GM12878 (cell line): ENCODE measurements at regions not wholly inside any gene's neighbourhood (a gene's known extent, or its start where the extent isn't known, plus 50 kb on each side); places are given as distances from the start of the nearest gene placed in this dataset.
A peak's percentile ranks its signal among the peaks of the same experiment; 100 is the strongest.

Experiments
- ATAC-seq: fragments of 200-7000 bp; cut with Tn5 transposase; 3 replicates; pipeline ENCODE4 v1.9.1; 2020; ENCODE audit warnings: mild to moderate bottlenecking, moderate library complexity
- BruUV-seq: library from RNA; stranded (reverse); fragments of 400-500 nt; replicated peaks from 2 replicates; lab custom pipeline; 2021; lab: Mats Ljungman, UMichigan
- CTCF ChIA-PET: fragments of 300-600 bp; sonication (Branson Sonifier 250); formaldehyde crosslinking; extraction: SDS; loops from one replicate; lab custom pipeline; 2021; ENCODE audit warnings: inconsistent platforms; lab: Yijun Ruan, JAX
- POLR2A ChIA-PET: fragments of 350-600 bp; formaldehyde crosslinking; extraction: SDS; loops from one replicate; lab custom pipeline; 2021; ENCODE audit warnings: inconsistent platforms; lab: Charles Lee
- RAD21 ChIA-PET: fragments of 300-600 bp; sonication (Branson Sonifier 250); formaldehyde crosslinking; loops from one replicate; lab custom pipeline; 2023; ENCODE audit warnings: antibody characterized with exemption; ENCODE audit not compliant: unreplicated experiment; lab: Charles Lee
- SMC1A ChIA-PET: fragments of 300-600 bp; sonication (Branson Sonifier 250); formaldehyde crosslinking; loops from one replicate; lab custom pipeline; 2023; ENCODE audit not compliant: unreplicated experiment, uncharacterized antibody; lab: Charles Lee
- DNase-seq: peaks from one replicate; pipeline ENCODE4 v3.0.0-alpha.2; 2011; ENCODE audit warnings: low read depth, low spot score
- FAIRE-seq: peaks from 3 replicates; lab custom pipeline; 2011; peaks lifted over from hg19 to GRCh38; lab: Jason Lieb, UNC
- H2AFZ ChIP-seq: 2 replicates; pipeline ENCODE4 v1.6.0; 2011; ENCODE audit warnings: low read depth, low read length, control low read depth; ENCODE audit not compliant: control insufficient read depth
- H3K27ac ChIP-seq: 2 replicates; pipeline ENCODE4 v1.5.1; 2011; ENCODE audit warnings: control low read depth; ENCODE audit not compliant: control insufficient read depth, insufficient read depth
- H3K27me3 ChIP-seq, 2 experiments: replicated peaks in 1 of 2; 2 replicates each; pipeline versions ENCODE4 v1.6.0 to v1.6.1; 2011; ENCODE audit warnings: low read length in 1 of 2; ENCODE audit not compliant: control insufficient read depth in 2 of 2, insufficient read depth in 2 of 2
- H3K36me3 ChIP-seq, 2 experiments: 2 replicates each; pipeline ENCODE4 v1.5.1; 2011; ENCODE audit warnings: low read length in 1 of 2; ENCODE audit not compliant: control insufficient read depth in 2 of 2, insufficient read depth in 2 of 2
- H3K4me1 ChIP-seq: 2 replicates; pipeline ENCODE4 v1.6.1; 2011; ENCODE audit warnings: mild to moderate bottlenecking, low read length, moderate library complexity, mixed read lengths; ENCODE audit not compliant: control insufficient read depth, insufficient read depth
- H3K4me2 ChIP-seq: 2 replicates; pipeline ENCODE4 v1.6.0; 2011; ENCODE audit warnings: control low read depth; ENCODE audit not compliant: control insufficient read depth, insufficient read depth
- H3K4me3 ChIP-seq: fragments of 200-600 bp; sonication (generic); 2 replicates; pipeline ENCODE4 v1.5.1; 2016
- H3K79me2 ChIP-seq: 2 replicates; pipeline ENCODE4 v1.6.0; 2011; ENCODE audit warnings: low read length; ENCODE audit not compliant: control insufficient read depth, insufficient read depth
- H3K9ac ChIP-seq: 2 replicates; pipeline ENCODE4 v1.8.0; 2011; ENCODE audit warnings: low read length, control low read depth, mixed read lengths; ENCODE audit not compliant: control insufficient read depth, insufficient read depth
- H3K9me3 ChIP-seq: replicated peaks from 3 replicates; pipeline ENCODE4 v1.5.1; 2011; ENCODE audit warnings: mild to moderate bottlenecking, low read length; ENCODE audit not compliant: control insufficient read depth, insufficient read depth
- H4K20me1 ChIP-seq: 2 replicates; pipeline ENCODE4 v1.6.0; 2011; ENCODE audit not compliant: control insufficient read depth, insufficient read depth
- CBFB ChIP-seq: IDR thresholded peaks from 2 replicates; pipeline ENCODE4 v1.6.1; 2016; ENCODE audit warnings: antibody characterized with exemption, low read depth
- E4F1 ChIP-seq: fragments of 450-650 bp; IDR thresholded peaks from 2 replicates; pipeline ENCODE4 v1.6.1; 2018; ENCODE audit warnings: borderline replicate concordance, mild to moderate bottlenecking; ENCODE audit not compliant: partially characterized antibody
- HCFC1 ChIP-seq: fragments of 150-350 bp; IDR thresholded peaks from 2 replicates; pipeline ENCODE4 v1.6.1; 2014; ENCODE audit warnings: low read length
- JUND ChIP-seq: IDR thresholded peaks from 2 replicates; pipeline ENCODE4 v1.6.1; 2012; ENCODE audit warnings: low read depth, mild to moderate bottlenecking, low read length, improper control_type of control experiment, moderate library complexity
- LARP7 ChIP-seq: fragments of 450-650 bp; IDR thresholded peaks from 2 replicates; pipeline ENCODE4 v1.6.1; 2017; ENCODE audit warnings: mild to moderate bottlenecking
- POLR2AphosphoS2 ChIP-seq: IDR thresholded peaks from 2 replicates; pipeline ENCODE4 v1.6.1; 2011; ENCODE audit warnings: low read depth, mild to moderate bottlenecking, low read length, improper control_type of control experiment, moderate library complexity
- SMAD5 ChIP-seq: IDR thresholded peaks from 2 replicates; pipeline ENCODE4 v1.6.1; 2016; ENCODE audit warnings: antibody characterized with exemption, low read depth
- SMARCA5 ChIP-seq: fragments of 450-650 bp; IDR thresholded peaks from 2 replicates; pipeline ENCODE4 v1.6.1; 2017; ENCODE audit warnings: mild to moderate bottlenecking
- SPI1 ChIP-seq: IDR thresholded peaks from 2 replicates; pipeline ENCODE4 v1.6.1; 2011; ENCODE audit warnings: low read depth, mild to moderate bottlenecking, low read length, moderate library complexity, borderline replicate concordance; ENCODE audit not compliant: insufficient read depth
- SREBF2 ChIP-seq: IDR thresholded peaks from 2 replicates; pipeline ENCODE4 v1.6.1; 2012; ENCODE audit warnings: mild to moderate bottlenecking, low read length
- TARDBP ChIP-seq: IDR thresholded peaks from 2 replicates; pipeline ENCODE4 v1.6.1; 2016; ENCODE audit warnings: borderline replicate concordance
- ZNF274 ChIP-seq: IDR thresholded peaks from one replicate; pipeline ENCODE4 v1.8.0; 2011; ENCODE audit not compliant: insufficient read length, insufficient read depth
- WGBS: methylation state at CpG from one replicate; pipeline ENCODE4 v1.1.6; 2016; ENCODE audit warnings: low lambda C conversion rate; ENCODE audit not compliant: insufficient replicate concordance, insufficient coverage; ENCODE audit errors: missing lambda C conversion rate; 5-methylcytosine and 5-hydroxymethylcytosine counted together
- in situ Hi-C: fragments of 300-500 bp; cut with MboI; formaldehyde crosslinking; loops from 9 replicates; pipeline ENCODE4 v1.14.3; 2018; ENCODE audit warnings: mixed read lengths
- intact Hi-C: fragments of 100-400 bp; cut with micrococcal nuclease; formaldehyde crosslinking; loops from one replicate; pipeline ENCODE4 v1.14.2; 2022; ENCODE audit not compliant: unreplicated experiment
- TF ChIP-seq, protein P1 (sequence below): fragments of 450-650 bp; IDR thresholded peaks from 2 replicates; pipeline ENCODE4 v1.6.1; 2016; ENCODE audit warnings: mild to moderate bottlenecking

DNA sequence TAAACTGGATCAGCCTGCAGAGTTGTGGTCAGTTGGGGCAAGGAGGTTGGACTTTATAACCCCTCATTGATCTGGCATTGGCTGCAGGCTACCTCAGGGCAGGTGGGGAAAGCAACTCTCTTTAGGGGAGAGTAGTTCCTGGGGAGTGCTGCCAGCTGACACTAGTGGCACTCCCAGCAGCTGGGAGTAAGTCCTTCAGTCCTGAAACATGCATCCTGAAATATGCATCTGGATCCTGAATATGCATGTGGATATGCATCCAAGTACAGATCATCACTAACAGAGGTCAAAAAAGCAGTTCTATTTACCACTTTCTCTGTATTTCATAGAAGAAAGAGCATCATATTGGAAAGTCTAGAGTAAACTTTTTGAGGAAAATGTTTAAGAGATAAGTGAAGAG lies 350.8 kb downstream of the EPM2A start (continued):
- TF ChIP-seq JUND (no peak), POLR2AphosphoS2 (no peak), ZNF274 (no peak), TARDBP (no peak), SREBF2 (no peak), LARP7 (no peak), HCFC1 (no peak)

- ChIA-PET SMC1A (interaction anchor here (1.9 kb wide), 1 partner anchor 10 kb away, joined by 4 read pairs; no protein-coding TSS in a partner anchor), CTCF (interaction anchor here (1.3 kb wide), 1 partner anchor 237 kb away, joined by 5 read pairs; no protein-coding TSS in a partner anchor), RAD21 (no interaction called here), POLR2A (no interaction called here)
- no peaks in the 10 kb centered on the region for H3K36me3 ChIP-seq
- FAIRE-seq, result no peak
- no peaks in the 10 kb centered on the region for H4K20me1 ChIP-seq
- 43% methylated on average over 1 of the region's 1 CpG for WGBS
- H3K27me3 ChIP-seq, result no peaks in the 10 kb centered on the region
- H3K4me2 ChIP-seq, result no peak overlapping the region
- H3K9ac ChIP-seq, result no peak overlapping the region
- no peak overlapping the region for H3K27ac ChIP-seq
- H3K4me3 ChIP-seq, result no peak overlapping the region
- H3K79me2 ChIP-seq, result no peaks in the 10 kb centered on the region
- no TSS peak for BruUV-seq
- peak; percentile 35; the same call in 1 of the 3 replicates for ATAC-seq
- DNase-seq, result no peak
- no peaks in the 10 kb centered on the region for H3K4me1 ChIP-seq
- in situ Hi-C loops (no loop called here), intact Hi-C loops (no loop called here)
- no peaks in the 10 kb centered on the region for H3K9me3 ChIP-seq
- TF ChIP-seq LARP7 (no peak), CBFB (no peak), SMARCA5 (no peak), E4F1 (no peak), SPI1 (peak; percentile 53; the same call in 1 of the 2 replicates), SMAD5 (no peak)
- TF ChIP-seq, protein P1, sequence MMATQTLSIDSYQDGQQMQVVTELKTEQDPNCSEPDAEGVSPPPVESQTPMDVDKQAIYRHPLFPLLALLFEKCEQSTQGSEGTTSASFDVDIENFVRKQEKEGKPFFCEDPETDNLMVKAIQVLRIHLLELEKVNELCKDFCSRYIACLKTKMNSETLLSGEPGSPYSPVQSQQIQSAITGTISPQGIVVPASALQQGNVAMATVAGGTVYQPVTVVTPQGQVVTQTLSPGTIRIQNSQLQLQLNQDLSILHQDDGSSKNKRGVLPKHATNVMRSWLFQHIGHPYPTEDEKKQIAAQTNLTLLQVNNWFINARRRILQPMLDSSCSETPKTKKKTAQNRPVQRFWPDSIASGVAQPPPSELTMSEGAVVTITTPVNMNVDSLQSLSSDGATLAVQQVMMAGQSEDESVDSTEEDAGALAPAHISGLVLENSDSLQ, result no peak
- no peak overlapping the region for H2AFZ ChIP-seq
Observed at GRCh38 chr6:145396499-145396898, 338.8 kb downstream of the EPM2A start.
